OCI-LY7 (cell line): ENCODE measurements at regions not wholly inside any gene's neighbourhood (a gene's known extent, or its start where the extent isn't known, plus 50 kb on each side); places are given as distances from the start of the nearest gene placed in this dataset. TPM values are rescaled to one million over a fixed set of nuclear protein-coding genes. Genes with fewer than 3 reads are reported as not detected.

Experiments
- BruUV-seq: library from RNA; stranded (reverse); fragments of 400-500 nt; replicated peaks from 2 replicates; lab custom pipeline; 2021; lab: Mats Ljungman, UMichigan
- CTCF ChIA-PET: fragments of 300-600 bp; sonication (Branson Sonifier 250); formaldehyde crosslinking; loops from one replicate; lab custom pipeline; 2022; ENCODE audit warnings: antibody characterized with exemption; ENCODE audit not compliant: unreplicated experiment; lab: Charles Lee
- POLR2A ChIA-PET: fragments of 300-600 bp; sonication (Branson Sonifier 250); formaldehyde crosslinking; loops from one replicate; lab custom pipeline; 2022; ENCODE audit warnings: antibody characterized with exemption; lab: Charles Lee
- DNase-seq: peaks from one replicate; pipeline ENCODE4 v3.0.0-alpha.2; 2015; ENCODE audit warnings: low spot score
- H2AFZ ChIP-seq: fragments of 200-600 bp; sonication (generic), shearing (Covaris generic); 2 replicates; pipeline ENCODE4 v1.6.1; 2014; ENCODE audit warnings: mild to moderate bottlenecking, antibody characterized with exemption, low read length, moderate library complexity
- H3K27ac ChIP-seq: fragments of 200-600 bp; sonication (generic); 2 replicates; pipeline ENCODE4 v1.5.1; 2014; ENCODE audit warnings: mixed run types, low read depth, mild to moderate bottlenecking, moderate library complexity, low read length, inconsistent platforms; ENCODE audit not compliant: poor library complexity, severe bottlenecking
- H3K36me3 ChIP-seq: fragments of 200-600 bp; sonication (generic); 2 replicates; pipeline ENCODE4 v1.6.1; 2014; ENCODE audit warnings: mild to moderate bottlenecking, antibody characterized with exemption, low read length, moderate library complexity, mixed read lengths; ENCODE audit not compliant: insufficient read depth
- H3K4me1 ChIP-seq: fragments of 200-600 bp; sonication (generic); 2 replicates; pipeline ENCODE4 v1.5.1; 2014; ENCODE audit warnings: mild to moderate bottlenecking, low read length; ENCODE audit not compliant: insufficient read depth, poor library complexity, severe bottlenecking
- H3K4me2 ChIP-seq: fragments of 200-600 bp; sonication (generic); 2 replicates; pipeline ENCODE4 v1.6.1; 2014; ENCODE audit warnings: mild to moderate bottlenecking, low read length
- H3K4me3 ChIP-seq: fragments of 200-600 bp; sonication (generic); 2 replicates; pipeline ENCODE4 v1.5.1; 2014; ENCODE audit warnings: mild to moderate bottlenecking, low read depth, low read length; ENCODE audit not compliant: poor library complexity, severe bottlenecking
- H3K79me2 ChIP-seq: fragments of 200-600 bp; sonication (generic); 2 replicates; pipeline ENCODE4 v1.6.1; 2016; ENCODE audit warnings: low read depth, mild to moderate bottlenecking, low read length, moderate library complexity, mixed read lengths; ENCODE audit not compliant: insufficient read depth
- H3K9me2 ChIP-seq: fragments of 200-600 bp; sonication (generic); 2 replicates; pipeline ENCODE4 v1.6.1; 2016; ENCODE audit warnings: mild to moderate bottlenecking, low read length, mixed read lengths; ENCODE audit not compliant: insufficient read depth
- H3K9me3 ChIP-seq: fragments of 200-600 bp; sonication (generic); 2 replicates; pipeline ENCODE4 v1.6.1; 2014; ENCODE audit warnings: mild to moderate bottlenecking, mixed run types, low read length, mixed read lengths
- H4K20me1 ChIP-seq: fragments of 200-600 bp; sonication (generic); 2 replicates; pipeline ENCODE4 v1.6.1; 2014; ENCODE audit warnings: mild to moderate bottlenecking, antibody characterized with exemption, low read length, moderate library complexity, mixed read lengths; ENCODE audit not compliant: insufficient read depth
- CTCF ChIP-seq: fragments of 200-600 bp; sonication (generic); conservative IDR thresholded peaks from 2 replicates; pipeline ENCODE4 v1.5.1; 2014; ENCODE audit warnings: mild to moderate bottlenecking, antibody characterized with exemption, low read length, moderate library complexity, mixed read lengths
- EZH2phosphoT487 ChIP-seq: fragments of 200-600 bp; sonication (generic); IDR thresholded peaks from 2 replicates; pipeline ENCODE4 v1.6.1; 2018; ENCODE audit warnings: low read depth, borderline replicate concordance, mild to moderate bottlenecking, mixed run types, antibody characterized with exemption, low read length, moderate library complexity, mixed read lengths
- intact Hi-C: fragments of 100-400 bp; cut with micrococcal nuclease; formaldehyde crosslinking; loops from one replicate; pipeline ENCODE4 v1.10.0; 2022; ENCODE audit not compliant: unreplicated experiment
- small RNA-seq: library from RNA; depleted of rRNA; stranded (forward); fragments of <200 nt; gene quantifications from one replicate; pipeline ENCODE3, GENCODE V24; 2014

GRCh38 chr10:44860811-44861736 is 50.1 kb upstream of the TMEM72 start:
- Histone ChIP-seq H4K20me1 (no peaks in the 10 kb centered on the region), H3K79me2 (no peaks in the 10 kb centered on the region), H3K4me1 (no peaks in the 10 kb centered on the region), H3K9me3 (no peaks in the 10 kb centered on the region), H3K36me3 (no peaks in the 10 kb centered on the region), H3K9me2 (no peaks in the 10 kb centered on the region), H2AFZ (no peak overlapping the region), H3K4me3 (no peak overlapping the region), H3K4me2 (no peak overlapping the region), H3K27ac (no peak overlapping the region)
- ChIA-PET POLR2A (interaction anchor here (1.0 kb wide), 1 partner anchor 14 kb away, joined by 3 read pairs; no protein-coding TSS in a partner anchor), CTCF (no interaction called here)
- intact Hi-C loops = no loop called here
- TF ChIP-seq CTCF = no peak
- no peak for TF ChIP-seq EZH2phosphoT487
- DNase-seq = no peak
- BruUV-seq = no TSS peak

Small RNA genes lying in the stretch of these regions (small RNA-seq; reads per million reads assigned to genes)
- not detected for gene AL356157.2
